GM23248 (cell line): ENCODE measurements at regions not wholly inside any gene's neighbourhood (a gene's known extent, or its start where the extent isn't known, plus 50 kb on each side); places are given as distances from the start of the nearest gene placed in this dataset.

ENCODE experiments used
- EZH2 ChIP-seq: fragments of 200-600 bp; sonication (generic); IDR thresholded peaks from 2 replicates; pipeline ENCODE4 v1.6.1; 2018; ENCODE audit warnings: antibody characterized with exemption, mild to moderate bottlenecking; ENCODE audit not compliant: insufficient read depth, poor library complexity, severe bottlenecking
- EZH2phosphoT487 ChIP-seq: fragments of 200-600 bp; sonication (generic); IDR thresholded peaks from 2 replicates; pipeline ENCODE4 v1.6.1; 2018; ENCODE audit warnings: antibody characterized with exemption, moderate library complexity, mild to moderate bottlenecking, low read depth; ENCODE audit not compliant: insufficient read depth

GRCh38 chr2:128981353-128981752, 662.7 kb upstream of the HS6ST1 start:
- TF ChIP-seq EZH2 (no peak), EZH2phosphoT487 (no peak)
